ENCODE measurements at regions not wholly inside any gene's neighbourhood (a gene's known extent, or its start where the extent isn't known, plus 50 kb on each side); places are given as distances from the start of the nearest gene placed in this dataset.

- no peak for TF ChIP-seq CTCF (IDR thresholded peaks at IDR 0.05; ENCODE audit: borderline replicate concordance, insufficient read depth, low read depth, low read length)
- H3K4me3 ChIP-seq (ENCODE audit: low read depth, low read length) = no peak overlapping the region
Measured at GRCh38 chr12:130098301-130099005, 63.8 kb upstream of the FZD10 start.

- TF ChIP-seq CTCF (IDR thresholded peaks at IDR 0.05; ENCODE audit: borderline replicate concordance, insufficient read depth, low read depth, low read length) = no peak
- no peak overlapping the region for H3K4me3 ChIP-seq (ENCODE audit: low read depth, low read length)
Measured at GRCh38 chr12:130100634-130101362, 61.5 kb upstream of the FZD10 start.

GRCh38 chr12:130101370-130101769 lies 60.9 kb upstream of the FZD10 start:
- TF ChIP-seq CTCF (IDR thresholded peaks at IDR 0.05; ENCODE audit: borderline replicate concordance, insufficient read depth, low read depth, low read length) = no peak

GRCh38 chr12:130102266-130102665 lies 60.0 kb upstream of the FZD10 start:
- no peak for TF ChIP-seq CTCF (IDR thresholded peaks at IDR 0.05; ENCODE audit: borderline replicate concordance, insufficient read depth, low read depth, low read length)
- no peak overlapping the region for H3K4me3 ChIP-seq (ENCODE audit: low read depth, low read length)

More at GRCh38 chr12:130101370-130101769, 60.9 kb upstream of the FZD10 start:
- no peak overlapping the region for H3K4me3 ChIP-seq (ENCODE audit: low read depth, low read length)

GRCh38 chr12:130104571-130105106 lies 57.6 kb upstream of the FZD10 start:
- H3K4me3 ChIP-seq (ENCODE audit: low read depth, low read length) = no peak overlapping the region
- TF ChIP-seq CTCF (IDR thresholded peaks at IDR 0.05; ENCODE audit: borderline replicate concordance, insufficient read depth, low read depth, low read length) = no peak

GRCh38 chr12:130109062-130109945 lies 53.0 kb upstream of the FZD10 start:
- TF ChIP-seq CTCF (IDR thresholded peaks at IDR 0.05; ENCODE audit: borderline replicate concordance, insufficient read depth, low read depth, low read length) = no peak
- no peak overlapping the region for H3K4me3 ChIP-seq (ENCODE audit: low read depth, low read length)

Measured in GM12875 (cell line).